GM10266 (cell line): ENCODE measurements at regions not wholly inside any gene's neighbourhood (a gene's known extent, or its start where the extent isn't known, plus 50 kb on each side); places are given as distances from the start of the nearest gene placed in this dataset.
A peak's percentile ranks its signal among the peaks of the same experiment; 100 is the strongest.

Experiments used
- DNase-seq: peaks from one replicate; pipeline ENCODE4 v3.0.0; 2012; ENCODE audit errors: extremely low spot score
- CTCF ChIP-seq: IDR thresholded peaks from 2 replicates; pipeline ENCODE4 v1.5.1; 2012; ENCODE audit warnings: mild to moderate bottlenecking, low read depth; ENCODE audit not compliant: control insufficient read depth, insufficient read depth; ENCODE audit errors: missing control alignments

GRCh38 chr17:79388556-79389295, 222.1 kb downstream of the RBFOX3 start:
- TF ChIP-seq CTCF = peak; percentile 59
- peak; percentile 64 for DNase-seq

- no peak for DNase-seq
- TF ChIP-seq CTCF = no peak
These were observed 223.1 kb downstream of the RBFOX3 start for GRCh38 chr17:79387783-79388182.

- no peak for TF ChIP-seq CTCF
- DNase-seq = no peak
These were observed 224.8 kb downstream of the RBFOX3 start for GRCh38 chr17:79385962-79386563.

- TF ChIP-seq CTCF = no peak
These were observed 228.5 kb downstream of the RBFOX3 start for GRCh38 chr17:79382313-79382712.

GRCh38 chr17:79379700-79380445, 231.0 kb downstream of the RBFOX3 start:
- no peak for TF ChIP-seq CTCF

More at GRCh38 chr17:79382313-79382712, 228.5 kb downstream of the RBFOX3 start:
- no peak for DNase-seq

GRCh38 chr17:79377230-79377786, 233.5 kb downstream of the RBFOX3 start:
- TF ChIP-seq CTCF = no peak
- DNase-seq = no peak

More at GRCh38 chr17:79379700-79380445, 231.0 kb downstream of the RBFOX3 start:
- no peak for DNase-seq

GRCh38 chr17:79374807-79375206, 236.0 kb downstream of the RBFOX3 start:
- no peak for DNase-seq
- TF ChIP-seq CTCF = no peak
